GM23338 (cell line): ENCODE measurements at regions not wholly inside any gene's neighbourhood (a gene's known extent, or its start where the extent isn't known, plus 50 kb on each side); places are given as distances from the start of the nearest gene placed in this dataset.

Experiments
- CREB1 ChIP-seq: fragments of 250-450 bp; sonication (Bioruptor Pico); IDR thresholded peaks from 2 replicates; pipeline ENCODE4 v1.5.0; 2020; ENCODE audit warnings: low read depth, mild to moderate bottlenecking, moderate library complexity
- CTCF ChIP-seq, 2 experiments: fragments of 200-600 bp in 1 of 2; sonication (generic) in 1 of 2; conservative IDR thresholded peaks; 2 replicates each; pipeline versions ENCODE4 v1.5.1 to v1.6.1; 2016 to 2017; ENCODE audit warnings: antibody characterized with exemption in 2 of 2, low read depth in 2 of 2, mild to moderate bottlenecking in 2 of 2, moderate library complexity in 1 of 2
- EZH2 ChIP-seq: fragments of 200-600 bp; sonication (generic); IDR thresholded peaks from one replicate; pipeline ENCODE4 v1.8.0; 2017; ENCODE audit warnings: antibody characterized with exemption, mild to moderate bottlenecking, low read depth; ENCODE audit not compliant: unreplicated experiment
- EZH2phosphoT487 ChIP-seq: fragments of 200-600 bp; sonication (generic); IDR thresholded peaks from one replicate; pipeline ENCODE4 v1.8.1; 2018; ENCODE audit warnings: antibody characterized with exemption; ENCODE audit not compliant: unreplicated experiment
- POLR2AphosphoS5 ChIP-seq: IDR thresholded peaks from 2 replicates; pipeline ENCODE4 v1.6.1; 2016; ENCODE audit warnings: antibody characterized with exemption, low read depth

DNA sequence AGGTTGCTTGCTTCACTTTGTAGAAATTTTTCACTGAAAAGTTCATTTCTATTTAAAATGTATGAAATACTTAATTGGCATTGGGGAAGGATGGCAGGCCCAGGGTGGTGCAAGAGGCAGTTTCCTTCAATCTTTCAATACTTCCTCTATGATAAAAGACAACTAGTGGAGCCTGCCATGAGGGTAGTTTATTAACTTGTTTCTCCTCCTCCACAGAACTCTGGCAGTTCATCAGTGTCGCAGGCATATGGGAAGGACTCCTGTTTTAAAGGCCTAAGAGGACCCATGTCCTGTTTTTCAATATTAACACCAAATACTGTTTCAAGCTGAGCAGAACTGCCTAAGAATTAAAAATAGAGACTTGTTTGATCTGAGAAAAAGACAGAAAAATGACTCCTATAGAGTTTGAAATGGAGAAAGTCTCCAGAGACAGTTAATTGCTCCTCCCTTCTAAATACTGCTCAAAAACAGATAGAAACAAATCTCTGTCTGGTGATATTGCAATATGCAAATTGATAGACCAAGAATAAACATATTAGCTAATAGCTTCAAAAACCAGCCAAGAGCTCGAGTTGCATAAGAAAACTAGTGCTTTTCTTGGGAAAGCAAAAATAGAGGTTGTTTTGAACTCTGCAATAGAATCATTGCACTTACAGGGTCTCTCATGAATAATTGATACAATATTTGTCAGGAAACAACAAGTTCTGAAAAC lies 665.7 kb upstream of the SLC35B3 start:
- TF ChIP-seq CTCF (conservative IDR thresholded peaks at IDR 0.05; ENCODE audit: low read depth in 2 of 2) (no peak), POLR2AphosphoS5 (no peak), EZH2phosphoT487 (no peak), EZH2 (no peak), CREB1 (no peak)
